ENCODE measurements at regions not wholly inside any gene's neighbourhood (a gene's known extent, or its start where the extent isn't known, plus 50 kb on each side); places are given as distances from the start of the nearest gene placed in this dataset.

- H3K9me1 ChIP-seq (ENCODE audit: control insufficient read depth, insufficient read depth, low read length): no peaks in the 10 kb centered on the region
- no peaks in the 10 kb centered on the region for H3K79me2 ChIP-seq (ENCODE audit: control insufficient read depth, insufficient read depth, low read length)
- H3K9me3 ChIP-seq (replicated peaks; ENCODE audit: control insufficient read depth, insufficient read depth, low read depth, low read length): no peaks in the 10 kb centered on the region
- BruUV-seq (replicated peaks): no TSS peak
- H3K4me2 ChIP-seq (ENCODE audit: insufficient read depth, low read length): no peak overlapping the region
- FAIRE-seq: no peak
- WGBS (ENCODE audit: insufficient coverage, low coverage, missing lambda C conversion rate): 0% methylated on average over 14 of the region's 14 CpGs
- no peaks in the 10 kb centered on the region for H3K36me3 ChIP-seq (ENCODE audit: control insufficient read depth, insufficient read depth, low read length)
- H3K4me3 ChIP-seq: no peak overlapping the region
- no peak overlapping the region for H3K9ac ChIP-seq (ENCODE audit: insufficient read depth in 1 of 2, low read depth in 2 of 2, low read length in 2 of 2)
- ATAC-seq: no peak
- ChIA-PET CTCF (ENCODE audit: low intra/inter-chr PET ratio) (no interaction called here), POLR2A (interaction anchor here (0.7 kb wide), 1 partner anchor 901 kb away, joined by 4 read pairs; no protein-coding TSS in a partner anchor)
- TF ChIP-seq FOXJ2 (tag; IDR thresholded peaks at IDR 0.05) (no peak), SMAD2 (IDR thresholded peaks at IDR 0.05; ENCODE audit: low read depth, low read length) (no peak), SREBF1 (IDR thresholded peaks at IDR 0.05; ENCODE audit: borderline replicate concordance, low read depth, low read length) (no peak), AFF1 (IDR thresholded peaks at IDR 0.05; ENCODE audit: low read depth in 1 of 2, partially characterized antibody in 2 of 2) (no peak), ZBTB34 (CRISPR knock-in tag; IDR thresholded peaks at IDR 0.05) (no peak), CBFB (CRISPR knock-in tag; IDR thresholded peaks at IDR 0.05) (no peak), HSF4 (CRISPR knock-in tag; IDR thresholded peaks at IDR 0.05; ENCODE audit: borderline replicate concordance) (no peak), POLR2B (IDR thresholded peaks at IDR 0.05; ENCODE audit: low read depth, partially characterized antibody) (no peak), NR2C2 (CRISPR knock-in tag; IDR thresholded peaks at IDR 0.05) (no peak), NR2C2 (tag; IDR thresholded peaks at IDR 0.05) (no peak), WHSC1 (IDR thresholded peaks at IDR 0.05; ENCODE audit: low read length) (no peak)
- H2AFZ ChIP-seq (ENCODE audit: low read depth, low read length): no peak overlapping the region
- H3K27me3 ChIP-seq (ENCODE audit: control insufficient read depth in 2 of 2, insufficient read depth in 2 of 2, low read length in 2 of 2): peaks cover 7 to 22% of the 10 kb centered on the region in 2 experiments; a peak in 3 of 5 replicates
- H4K20me1 ChIP-seq (replicated peaks; ENCODE audit: control insufficient read depth, insufficient read depth, low read length): no peaks in the 10 kb centered on the region
- in situ Hi-C loops (cut with MboI) (no loop called here), intact Hi-C loops (cut with micrococcal nuclease) (no loop called here)
- no peak overlapping the region for H3K27ac ChIP-seq (ENCODE audit: extremely low read depth, low read depth, low read length)
- H3K4me1 ChIP-seq (replicated peaks in 1 of 2; ENCODE audit: control insufficient read depth in 2 of 2, insufficient read depth in 2 of 2, low read length in 2 of 2): no peaks in the 10 kb centered on the region
- DNase-seq (ENCODE audit: extremely low read depth in 1 of 4, low spot score in 3 of 4): no peak
These were observed 417.1 kb upstream of the KLF6 start for GRCh38 chr10:4201866-4202825.

Measured in K562 (cell line).